ENCODE measurements at regions not wholly inside any gene's neighbourhood (a gene's known extent, or its start where the extent isn't known, plus 50 kb on each side); places are given as distances from the start of the nearest gene placed in this dataset.

- no peak for DNase-seq (ENCODE audit: low read depth, low spot score)
- no peak overlapping the region for H3K4me3 ChIP-seq (ENCODE audit: low read length)
- no peaks in the 10 kb centered on the region for H3K4me1 ChIP-seq (ENCODE audit: control insufficient read depth, insufficient read depth, low read length)
- no CpG with 5 or more reads among the region's 3 CpGs for WGBS (ENCODE audit: insufficient coverage, insufficient read length)
- no peaks in the 10 kb centered on the region for H3K36me3 ChIP-seq (ENCODE audit: control insufficient read depth, insufficient read depth, low read length)
- H3K27me3 ChIP-seq (ENCODE audit: control insufficient read depth, insufficient read depth, low read length) = no peaks in the 10 kb centered on the region
- H3K9me3 ChIP-seq (ENCODE audit: control insufficient read depth, insufficient read depth, low read length) = no peaks in the 10 kb centered on the region
- H3K27ac ChIP-seq (ENCODE audit: low read length) = no peak overlapping the region
Measured at GRCh38 chr10:10313149-10313835, 704.4 kb upstream of the CELF2 start.

- Histone ChIP-seq H3K27me3 (ENCODE audit: control insufficient read depth, insufficient read depth, low read length) (no peaks in the 10 kb centered on the region), H3K36me3 (ENCODE audit: control insufficient read depth, insufficient read depth, low read length) (no peaks in the 10 kb centered on the region), H3K9me3 (ENCODE audit: control insufficient read depth, insufficient read depth, low read length) (no peaks in the 10 kb centered on the region), H3K4me3 (ENCODE audit: low read length) (no peak overlapping the region), H3K27ac (ENCODE audit: low read length) (no peak overlapping the region), H3K4me1 (ENCODE audit: control insufficient read depth, insufficient read depth, low read length) (no peaks in the 10 kb centered on the region)
- no peak for DNase-seq (ENCODE audit: low read depth, low spot score)
- no CpG with 5 or more reads among the region's 2 CpGs for WGBS (ENCODE audit: insufficient coverage, insufficient read length)
Measured at GRCh38 chr10:10314626-10315025, 703.0 kb upstream of the CELF2 start.

GRCh38 chr10:10315989-10316388 lies 701.7 kb upstream of the CELF2 start:
- H3K27ac ChIP-seq (ENCODE audit: low read length) = no peak overlapping the region
- no peaks in the 10 kb centered on the region for H3K4me1 ChIP-seq (ENCODE audit: control insufficient read depth, insufficient read depth, low read length)
- H3K27me3 ChIP-seq (ENCODE audit: control insufficient read depth, insufficient read depth, low read length) = no peaks in the 10 kb centered on the region
- WGBS (ENCODE audit: insufficient coverage, insufficient read length) = no CpG with 5 or more reads among the region's 1 CpG
- no peak overlapping the region for H3K4me3 ChIP-seq (ENCODE audit: low read length)
- H3K36me3 ChIP-seq (ENCODE audit: control insufficient read depth, insufficient read depth, low read length) = no peaks in the 10 kb centered on the region
- no peak for DNase-seq (ENCODE audit: low read depth, low spot score)
- no peaks in the 10 kb centered on the region for H3K9me3 ChIP-seq (ENCODE audit: control insufficient read depth, insufficient read depth, low read length)

GRCh38 chr10:10317151-10317550 lies 700.5 kb upstream of the CELF2 start:
- H3K36me3 ChIP-seq (ENCODE audit: control insufficient read depth, insufficient read depth, low read length) = no peaks in the 10 kb centered on the region
- H3K4me1 ChIP-seq (ENCODE audit: control insufficient read depth, insufficient read depth, low read length) = no peaks in the 10 kb centered on the region
- H3K27me3 ChIP-seq (ENCODE audit: control insufficient read depth, insufficient read depth, low read length) = no peaks in the 10 kb centered on the region
- no peak overlapping the region for H3K27ac ChIP-seq (ENCODE audit: low read length)
- no peak for DNase-seq (ENCODE audit: low read depth, low spot score)
- no peak overlapping the region for H3K4me3 ChIP-seq (ENCODE audit: low read length)
- H3K9me3 ChIP-seq (ENCODE audit: control insufficient read depth, insufficient read depth, low read length) = no peaks in the 10 kb centered on the region
- no CpG with 5 or more reads among the region's 1 CpG for WGBS (ENCODE audit: insufficient coverage, insufficient read length)

- DNase-seq (ENCODE audit: low read depth, low spot score) = no peak
- no peak overlapping the region for H3K4me3 ChIP-seq (ENCODE audit: low read length)
- no peaks in the 10 kb centered on the region for H3K36me3 ChIP-seq (ENCODE audit: control insufficient read depth, insufficient read depth, low read length)
- WGBS (ENCODE audit: insufficient coverage, insufficient read length) = no CpG with 5 or more reads among the region's 1 CpG
- no peaks in the 10 kb centered on the region for H3K27me3 ChIP-seq (ENCODE audit: control insufficient read depth, insufficient read depth, low read length)
- H3K27ac ChIP-seq (ENCODE audit: low read length) = no peak overlapping the region
- H3K4me1 ChIP-seq (ENCODE audit: control insufficient read depth, insufficient read depth, low read length) = no peaks in the 10 kb centered on the region
- no peaks in the 10 kb centered on the region for H3K9me3 ChIP-seq (ENCODE audit: control insufficient read depth, insufficient read depth, low read length)
Measured at GRCh38 chr10:10318856-10319255, 698.8 kb upstream of the CELF2 start.

- H3K9me3 ChIP-seq (ENCODE audit: control insufficient read depth, insufficient read depth, low read length) = no peaks in the 10 kb centered on the region
- H3K36me3 ChIP-seq (ENCODE audit: control insufficient read depth, insufficient read depth, low read length) = no peaks in the 10 kb centered on the region
- no peaks in the 10 kb centered on the region for H3K27me3 ChIP-seq (ENCODE audit: control insufficient read depth, insufficient read depth, low read length)
- H3K4me1 ChIP-seq (ENCODE audit: control insufficient read depth, insufficient read depth, low read length) = no peaks in the 10 kb centered on the region
- no peak overlapping the region for H3K4me3 ChIP-seq (ENCODE audit: low read length)
- H3K27ac ChIP-seq (ENCODE audit: low read length) = no peak overlapping the region
- WGBS (ENCODE audit: insufficient coverage, insufficient read length) = no CpG with 5 or more reads among the region's 3 CpGs
- no peak for DNase-seq (ENCODE audit: low read depth, low spot score)
Measured at GRCh38 chr10:10320956-10321355, 696.7 kb upstream of the CELF2 start.

GRCh38 chr10:10326116-10326515 lies 691.6 kb upstream of the CELF2 start:
- no peaks in the 10 kb centered on the region for H3K36me3 ChIP-seq (ENCODE audit: control insufficient read depth, insufficient read depth, low read length)
- no peaks in the 10 kb centered on the region for H3K27me3 ChIP-seq (ENCODE audit: control insufficient read depth, insufficient read depth, low read length)
- DNase-seq (ENCODE audit: low read depth, low spot score) = no peak
- no CpG with 5 or more reads among the region's 4 CpGs for WGBS (ENCODE audit: insufficient coverage, insufficient read length)
- H3K27ac ChIP-seq (ENCODE audit: low read length) = no peak overlapping the region
- no peaks in the 10 kb centered on the region for H3K9me3 ChIP-seq (ENCODE audit: control insufficient read depth, insufficient read depth, low read length)
- H3K4me1 ChIP-seq (ENCODE audit: control insufficient read depth, insufficient read depth, low read length) = no peaks in the 10 kb centered on the region
- no peak overlapping the region for H3K4me3 ChIP-seq (ENCODE audit: low read length)

GRCh38 chr10:10327934-10328333 lies 689.7 kb upstream of the CELF2 start:
- Histone ChIP-seq H3K4me1 (ENCODE audit: control insufficient read depth, insufficient read depth, low read length) (no peaks in the 10 kb centered on the region), H3K27ac (ENCODE audit: low read length) (no peak overlapping the region), H3K36me3 (ENCODE audit: control insufficient read depth, insufficient read depth, low read length) (no peaks in the 10 kb centered on the region), H3K4me3 (ENCODE audit: low read length) (no peak overlapping the region), H3K27me3 (ENCODE audit: control insufficient read depth, insufficient read depth, low read length) (no peaks in the 10 kb centered on the region), H3K9me3 (ENCODE audit: control insufficient read depth, insufficient read depth, low read length) (no peaks in the 10 kb centered on the region)
- 100% methylated on average over 1 of the region's 4 CpGs for WGBS (ENCODE audit: insufficient coverage, insufficient read length)
- no peak for DNase-seq (ENCODE audit: low read depth, low spot score)

- H3K27ac ChIP-seq (ENCODE audit: low read length) = no peak overlapping the region
- H3K4me1 ChIP-seq (ENCODE audit: control insufficient read depth, insufficient read depth, low read length) = no peaks in the 10 kb centered on the region
- no peaks in the 10 kb centered on the region for H3K36me3 ChIP-seq (ENCODE audit: control insufficient read depth, insufficient read depth, low read length)
- H3K27me3 ChIP-seq (ENCODE audit: control insufficient read depth, insufficient read depth, low read length) = no peaks in the 10 kb centered on the region
- H3K9me3 ChIP-seq (ENCODE audit: control insufficient read depth, insufficient read depth, low read length) = no peaks in the 10 kb centered on the region
- no peak overlapping the region for H3K4me3 ChIP-seq (ENCODE audit: low read length)
- no CpG with 5 or more reads among the region's 5 CpGs for WGBS (ENCODE audit: insufficient coverage, insufficient read length)
- no peak for DNase-seq (ENCODE audit: low read depth, low spot score)
Measured at GRCh38 chr10:10330418-10330817, 687.3 kb upstream of the CELF2 start.

- H3K27ac ChIP-seq (ENCODE audit: low read length) = no peak overlapping the region
- no peak for DNase-seq (ENCODE audit: low read depth, low spot score)
- H3K4me1 ChIP-seq (ENCODE audit: control insufficient read depth, insufficient read depth, low read length) = no peaks in the 10 kb centered on the region
- WGBS (ENCODE audit: insufficient coverage, insufficient read length) = no CpG with 5 or more reads among the region's 2 CpGs
- no peaks in the 10 kb centered on the region for H3K9me3 ChIP-seq (ENCODE audit: control insufficient read depth, insufficient read depth, low read length)
- H3K4me3 ChIP-seq (ENCODE audit: low read length) = no peak overlapping the region
- H3K36me3 ChIP-seq (ENCODE audit: control insufficient read depth, insufficient read depth, low read length) = no peaks in the 10 kb centered on the region
- no peaks in the 10 kb centered on the region for H3K27me3 ChIP-seq (ENCODE audit: control insufficient read depth, insufficient read depth, low read length)
Measured at GRCh38 chr10:10332786-10333185, 684.9 kb upstream of the CELF2 start.

- no CpG with 5 or more reads among the region's 4 CpGs for WGBS (ENCODE audit: insufficient coverage, insufficient read length)
- Histone ChIP-seq H3K27ac (ENCODE audit: low read length) (no peak overlapping the region), H3K4me3 (ENCODE audit: low read length) (no peak overlapping the region), H3K36me3 (ENCODE audit: control insufficient read depth, insufficient read depth, low read length) (no peaks in the 10 kb centered on the region), H3K9me3 (ENCODE audit: control insufficient read depth, insufficient read depth, low read length) (no peaks in the 10 kb centered on the region), H3K27me3 (ENCODE audit: control insufficient read depth, insufficient read depth, low read length) (no peaks in the 10 kb centered on the region), H3K4me1 (ENCODE audit: control insufficient read depth, insufficient read depth, low read length) (no peaks in the 10 kb centered on the region)
- no peak for DNase-seq (ENCODE audit: low read depth, low spot score)
Measured at GRCh38 chr10:10333622-10334021, 684.0 kb upstream of the CELF2 start.

All from iPS DF 6.9 (cell line).